IMR-90 (cell line): ENCODE measurements at regions not wholly inside any gene's neighbourhood (a gene's known extent, or its start where the extent isn't known, plus 50 kb on each side); places are given as distances from the start of the nearest gene placed in this dataset.

ENCODE experiments used
- ATAC-seq: fragments of 200-7000 bp; cut with Tn5 transposase; 2 replicates; pipeline ENCODE4 v1.9.1; 2020; ENCODE audit warnings: low read depth, mild to moderate bottlenecking, moderate library complexity
- BruUV-seq: library from RNA; stranded (reverse); fragments of 400-500 nt; replicated peaks from 2 replicates; lab custom pipeline; 2021; lab: Mats Ljungman, UMichigan
- CTCF ChIA-PET: fragments of 300-600 bp; formaldehyde crosslinking; extraction: SDS; loops from one replicate; lab custom pipeline; 2021; ENCODE audit warnings: antibody characterized with exemption; lab: Yijun Ruan, JAX
- POLR2A ChIA-PET: fragments of 300-600 bp; sonication (Branson Sonifier 250); formaldehyde crosslinking; loops from one replicate; lab custom pipeline; 2022; ENCODE audit warnings: antibody characterized with exemption; ENCODE audit not compliant: unreplicated experiment; lab: Charles Lee
- DNase-seq: peaks from one replicate; pipeline ENCODE4 v3.0.0; 2013
- H2AFZ ChIP-seq: replicated peaks from 2 replicates; pipeline ENCODE3; 2013; ENCODE audit warnings: low read length, mild to moderate bottlenecking; ENCODE audit not compliant: poor library complexity
- H2AK5ac ChIP-seq: 2 replicates; pipeline ENCODE4 v1.6.1; 2013; ENCODE audit warnings: low read depth, low read length, inconsistent platforms
- H2AK9ac ChIP-seq: replicated peaks from 2 replicates; pipeline ENCODE3; 2013; ENCODE audit warnings: mild to moderate bottlenecking, low read depth, low read length, moderate library complexity; ENCODE audit not compliant: poor library complexity
- H2BK120ac ChIP-seq: 2 replicates; pipeline ENCODE4 v1.6.1; 2013; ENCODE audit warnings: low read depth, low read length, inconsistent platforms
- H2BK15ac ChIP-seq: 3 replicates; pipeline ENCODE4 v1.6.1; 2013; ENCODE audit warnings: low read depth, low read length, inconsistent platforms
- H2BK20ac ChIP-seq: 2 replicates; pipeline ENCODE4 v1.6.1; 2013; ENCODE audit warnings: low read depth, mild to moderate bottlenecking, inconsistent platforms, low read length, moderate library complexity
- H2BK5ac ChIP-seq: 2 replicates; pipeline ENCODE4 v1.6.1; 2013; ENCODE audit warnings: mild to moderate bottlenecking, low read depth, low read length, inconsistent platforms; ENCODE audit not compliant: poor library complexity, severe bottlenecking
- H3K14ac ChIP-seq: replicated peaks from 2 replicates; pipeline ENCODE4 v1.6.1; 2013; ENCODE audit warnings: low read depth, low read length, inconsistent platforms
- H3K18ac ChIP-seq: 2 replicates; pipeline ENCODE4 v1.6.1; 2013; ENCODE audit warnings: low read depth, low read length, control low read depth
- H3K23ac ChIP-seq: 2 replicates; pipeline ENCODE4 v1.6.1; 2013; ENCODE audit warnings: low read depth, low read length, inconsistent platforms
- H3K27ac ChIP-seq: 2 replicates; pipeline ENCODE4 v1.5.1; 2013; ENCODE audit warnings: mild to moderate bottlenecking, control low read depth, low read length; ENCODE audit not compliant: insufficient read depth
- H3K27me3 ChIP-seq: 2 replicates; pipeline ENCODE4 v1.6.1; 2013; ENCODE audit warnings: low read length; ENCODE audit not compliant: control insufficient read depth, insufficient read depth
- H3K36me3 ChIP-seq: 2 replicates; pipeline ENCODE4 v1.6.1; 2013; ENCODE audit warnings: low read length, mixed read lengths; ENCODE audit not compliant: control insufficient read depth, insufficient read depth
- H3K4ac ChIP-seq: 2 replicates; pipeline ENCODE4 v1.6.1; 2013; ENCODE audit warnings: low read depth, low read length, inconsistent platforms
- H3K4me1 ChIP-seq: 2 replicates; pipeline ENCODE4 v1.6.1; 2013; ENCODE audit warnings: low read length, mixed read lengths; ENCODE audit not compliant: control insufficient read depth, insufficient read depth
- H3K4me2 ChIP-seq: 2 replicates; pipeline ENCODE4 v1.6.1; 2013; ENCODE audit warnings: low read depth, mild to moderate bottlenecking, control low read depth, low read length, moderate library complexity
- H3K4me3 ChIP-seq: 2 replicates; pipeline ENCODE4 v1.5.1; 2013; ENCODE audit warnings: low read depth, mild to moderate bottlenecking, control low read depth, low read length, moderate library complexity; ENCODE audit not compliant: insufficient read depth
- H3K56ac ChIP-seq: 2 replicates; pipeline ENCODE4 v1.6.1; 2013; ENCODE audit warnings: low read length, inconsistent platforms; ENCODE audit not compliant: insufficient read depth; ENCODE audit errors: extremely low read depth
- H3K79me1 ChIP-seq, 2 experiments: 2 replicates each; pipeline ENCODE4 v1.6.1; 2013; ENCODE audit warnings: low read length in 2 of 2, inconsistent platforms in 1 of 2, low read depth in 1 of 2
- H3K9ac ChIP-seq: 2 replicates; pipeline ENCODE4 v1.6.1; 2013; ENCODE audit warnings: low read depth, low read length, control low read depth
- H3K9me1 ChIP-seq: 2 replicates; pipeline ENCODE4 v1.6.1; 2013; ENCODE audit warnings: low read length, inconsistent platforms; ENCODE audit not compliant: insufficient read depth
- H3K9me3 ChIP-seq: 2 replicates; pipeline ENCODE4 v1.6.1; 2013; ENCODE audit warnings: low read length; ENCODE audit not compliant: control insufficient read depth, insufficient read depth
- H4K20me1 ChIP-seq: 2 replicates; pipeline ENCODE4 v1.6.1; 2013; ENCODE audit warnings: low read length, inconsistent platforms; ENCODE audit not compliant: insufficient read depth
- H4K5ac ChIP-seq: 2 replicates; pipeline ENCODE4 v1.6.1; 2013; ENCODE audit warnings: mild to moderate bottlenecking, low read depth, low read length, control low read depth
- H4K8ac ChIP-seq, 2 experiments: 2 replicates each; pipeline ENCODE4 v1.6.1; 2013; ENCODE audit warnings: low read depth in 2 of 2, low read length in 2 of 2, control low read depth in 1 of 2, inconsistent platforms in 1 of 2
- H4K91ac ChIP-seq: 2 replicates; pipeline ENCODE4 v1.6.1; 2013; ENCODE audit warnings: low read depth, low read length, inconsistent platforms; ENCODE audit not compliant: insufficient read depth
- BHLHE40 ChIP-seq: fragments of 150-350 bp; IDR thresholded peaks from 2 replicates; pipeline ENCODE4 v1.6.1; 2016; ENCODE audit warnings: mild to moderate bottlenecking, low read depth, low read length
- CEBPB ChIP-seq: IDR thresholded peaks from 2 replicates; pipeline ENCODE4 v1.6.1; 2012; ENCODE audit warnings: low read depth, low read length, improper control_type of control experiment
- CHD1 ChIP-seq: IDR thresholded peaks from 2 replicates; pipeline ENCODE4 v1.6.1; 2012; ENCODE audit warnings: low read depth, low read length, improper control_type of control experiment
- FOS ChIP-seq: fragments of 150-350 bp; IDR thresholded peaks from 2 replicates; pipeline ENCODE4 v1.6.1; 2016; ENCODE audit warnings: low read depth, low read length
- MAFK ChIP-seq: IDR thresholded peaks from 2 replicates; pipeline ENCODE4 v1.6.1; 2012; ENCODE audit warnings: low read depth, low read length, improper control_type of control experiment
- MAZ ChIP-seq: IDR thresholded peaks from 2 replicates; pipeline ENCODE4 v1.6.1; 2012; ENCODE audit warnings: low read depth, mild to moderate bottlenecking, low read length, improper control_type of control experiment, moderate library complexity, borderline replicate concordance
- MXI1 ChIP-seq: IDR thresholded peaks from 2 replicates; pipeline ENCODE4 v1.6.1; 2012; ENCODE audit warnings: low read depth, mild to moderate bottlenecking, low read length, moderate library complexity, borderline replicate concordance
- NFE2L2 ChIP-seq: fragments of 150-350 bp; IDR thresholded peaks from 2 replicates; pipeline ENCODE4 v1.6.1; 2016; ENCODE audit warnings: low read depth, mild to moderate bottlenecking, low read length
- POLR2A ChIP-seq: IDR thresholded peaks from 2 replicates; pipeline ENCODE4 v1.6.1; 2012; ENCODE audit warnings: mild to moderate bottlenecking, low read depth, low read length
- RAD21 ChIP-seq: IDR thresholded peaks from 2 replicates; pipeline ENCODE4 v1.6.1; 2012; ENCODE audit warnings: low read length, improper control_type of control experiment
- RCOR1 ChIP-seq: IDR thresholded peaks from 2 replicates; pipeline ENCODE4 v1.6.1; 2012; ENCODE audit warnings: mild to moderate bottlenecking, low read length, improper control_type of control experiment; ENCODE audit not compliant: insufficient replicate concordance
- RFX5 ChIP-seq: IDR thresholded peaks from 2 replicates; pipeline ENCODE4 v1.8.0; 2012; ENCODE audit warnings: low read depth, mild to moderate bottlenecking, low read length, moderate library complexity
- SMC3 ChIP-seq: fragments of 150-350 bp; IDR thresholded peaks from 2 replicates; pipeline ENCODE4 v1.6.1; 2016; ENCODE audit warnings: low read depth, mild to moderate bottlenecking, antibody characterized with exemption, low read length, moderate library complexity
- USF2 ChIP-seq: fragments of 150-350 bp; IDR thresholded peaks from 2 replicates; pipeline ENCODE4 v1.6.1; 2017; ENCODE audit warnings: mild to moderate bottlenecking, antibody characterized with exemption, low read length, low read depth
- WGBS, 2 experiments: methylation state at CpG; one replicate each; pipeline versions ENCODE4 v1.1.5 to v1.1.7; 2013; ENCODE audit warnings: missing lambda C conversion rate in 2 of 2; ENCODE audit not compliant: insufficient read length in 1 of 2; ENCODE audit errors: extremely low coverage in 2 of 2; 5-methylcytosine and 5-hydroxymethylcytosine counted together
- dilution Hi-C: fragments of 300-500 bp; cut with HindIII; formaldehyde crosslinking; loops from one replicate; pipeline ENCODE4 v1.14.3; 2018; ENCODE audit warnings: low sequenced_read_pairs; ENCODE audit not compliant: unreplicated experiment
- in situ Hi-C: fragments of 300-500 bp; cut with MboI; formaldehyde crosslinking; loops from 3 replicates; pipeline ENCODE4 v1.14.3; 2019; ENCODE audit warnings: low sequenced_read_pairs, inconsistent platforms, mixed read lengths
- intact Hi-C: fragments of 100-400 bp; cut with micrococcal nuclease; formaldehyde crosslinking; loops from 2 replicates; pipeline ENCODE4 v1.10.0; 2022
- TF ChIP-seq, protein P1 (sequence below): fragments of 150-350 bp; IDR thresholded peaks from 2 replicates; pipeline ENCODE4 v1.6.1; 2016; ENCODE audit warnings: low read depth, mild to moderate bottlenecking, low read length, moderate library complexity, borderline replicate concordance
- TF ChIP-seq, protein P2 (sequence below): conservative IDR thresholded peaks from 2 replicates; pipeline ENCODE4 v1.5.1; 2012; ENCODE audit warnings: mild to moderate bottlenecking, low read depth, low read length, improper control_type of control experiment

- no peak for DNase-seq
- Histone ChIP-seq H4K20me1 (no peaks in the 10 kb centered on the region), H2AK9ac (no peak overlapping the region), H3K4me3 (no peak overlapping the region), H2BK15ac (no peak overlapping the region), H3K27me3 (no peaks in the 10 kb centered on the region), H3K4me2 (no peak overlapping the region), H2BK120ac (no peak overlapping the region), H2AFZ (no peak overlapping the region), H4K8ac (no peak overlapping the region), H3K79me1 (no peaks in the 10 kb centered on the region), H3K23ac (no peak overlapping the region), H3K27ac (no peak overlapping the region), H3K9me3 (peaks cover 7% of the 10 kb centered on the region), H3K18ac (no peak overlapping the region), H3K14ac (no peak overlapping the region), H2BK20ac (no peak overlapping the region), H2BK5ac (no peak overlapping the region), H3K9me1 (no peaks in the 10 kb centered on the region), H4K91ac (no peak overlapping the region), H3K56ac (no peak overlapping the region), H3K4ac (no peak overlapping the region), H3K36me3 (no peaks in the 10 kb centered on the region), H2AK5ac (no peak overlapping the region), H3K4me1 (no peaks in the 10 kb centered on the region), H4K5ac (no peak overlapping the region), H3K9ac (no peak overlapping the region)
- TF ChIP-seq, protein P1, sequence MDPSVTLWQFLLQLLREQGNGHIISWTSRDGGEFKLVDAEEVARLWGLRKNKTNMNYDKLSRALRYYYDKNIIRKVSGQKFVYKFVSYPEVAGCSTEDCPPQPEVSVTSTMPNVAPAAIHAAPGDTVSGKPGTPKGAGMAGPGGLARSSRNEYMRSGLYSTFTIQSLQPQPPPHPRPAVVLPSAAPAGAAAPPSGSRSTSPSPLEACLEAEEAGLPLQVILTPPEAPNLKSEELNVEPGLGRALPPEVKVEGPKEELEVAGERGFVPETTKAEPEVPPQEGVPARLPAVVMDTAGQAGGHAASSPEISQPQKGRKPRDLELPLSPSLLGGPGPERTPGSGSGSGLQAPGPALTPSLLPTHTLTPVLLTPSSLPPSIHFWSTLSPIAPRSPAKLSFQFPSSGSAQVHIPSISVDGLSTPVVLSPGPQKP = no peak
- TF ChIP-seq CEBPB (no peak), MXI1 (no peak), MAFK (no peak), MAZ (no peak), NFE2L2 (no peak), USF2 (no peak), RCOR1 (no peak), CHD1 (no peak), SMC3 (no peak), FOS (no peak), RAD21 (no peak), BHLHE40 (no peak), POLR2A (no peak), RFX5 (no peak)
- TF ChIP-seq, protein P2, sequence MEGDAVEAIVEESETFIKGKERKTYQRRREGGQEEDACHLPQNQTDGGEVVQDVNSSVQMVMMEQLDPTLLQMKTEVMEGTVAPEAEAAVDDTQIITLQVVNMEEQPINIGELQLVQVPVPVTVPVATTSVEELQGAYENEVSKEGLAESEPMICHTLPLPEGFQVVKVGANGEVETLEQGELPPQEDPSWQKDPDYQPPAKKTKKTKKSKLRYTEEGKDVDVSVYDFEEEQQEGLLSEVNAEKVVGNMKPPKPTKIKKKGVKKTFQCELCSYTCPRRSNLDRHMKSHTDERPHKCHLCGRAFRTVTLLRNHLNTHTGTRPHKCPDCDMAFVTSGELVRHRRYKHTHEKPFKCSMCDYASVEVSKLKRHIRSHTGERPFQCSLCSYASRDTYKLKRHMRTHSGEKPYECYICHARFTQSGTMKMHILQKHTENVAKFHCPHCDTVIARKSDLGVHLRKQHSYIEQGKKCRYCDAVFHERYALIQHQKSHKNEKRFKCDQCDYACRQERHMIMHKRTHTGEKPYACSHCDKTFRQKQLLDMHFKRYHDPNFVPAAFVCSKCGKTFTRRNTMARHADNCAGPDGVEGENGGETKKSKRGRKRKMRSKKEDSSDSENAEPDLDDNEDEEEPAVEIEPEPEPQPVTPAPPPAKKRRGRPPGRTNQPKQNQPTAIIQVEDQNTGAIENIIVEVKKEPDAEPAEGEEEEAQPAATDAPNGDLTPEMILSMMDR = no peak
- POLR2A ChIA-PET = no interaction called here
- CTCF ChIA-PET = no interaction called here
- dilution Hi-C loops (no loop called here), in situ Hi-C loops (no loop called here), intact Hi-C loops (no loop called here)
- BruUV-seq = no TSS peak
- no peak for ATAC-seq
- WGBS, 2 experiments = no CpG with 5 or more reads among the region's 6 CpGs
Measured at GRCh38 chr2:13522917-13523821, 806.4 kb downstream of the TRIB2 start.
